GM03348 (cell line): ENCODE measurements at regions not wholly inside any gene's neighbourhood (a gene's known extent, or its start where the extent isn't known, plus 50 kb on each side); places are given as distances from the start of the nearest gene placed in this dataset.
"Not testable (repeated sequence)": the region's sequence is repeated elsewhere in the genome, so short reads cannot be mapped to it uniquely, and the experiment has no call there.

ENCODE experiments used
- DNase-seq: peaks from one replicate; pipeline ENCODE4 v3.0.0; 2012; ENCODE audit warnings: low spot score

DNA sequence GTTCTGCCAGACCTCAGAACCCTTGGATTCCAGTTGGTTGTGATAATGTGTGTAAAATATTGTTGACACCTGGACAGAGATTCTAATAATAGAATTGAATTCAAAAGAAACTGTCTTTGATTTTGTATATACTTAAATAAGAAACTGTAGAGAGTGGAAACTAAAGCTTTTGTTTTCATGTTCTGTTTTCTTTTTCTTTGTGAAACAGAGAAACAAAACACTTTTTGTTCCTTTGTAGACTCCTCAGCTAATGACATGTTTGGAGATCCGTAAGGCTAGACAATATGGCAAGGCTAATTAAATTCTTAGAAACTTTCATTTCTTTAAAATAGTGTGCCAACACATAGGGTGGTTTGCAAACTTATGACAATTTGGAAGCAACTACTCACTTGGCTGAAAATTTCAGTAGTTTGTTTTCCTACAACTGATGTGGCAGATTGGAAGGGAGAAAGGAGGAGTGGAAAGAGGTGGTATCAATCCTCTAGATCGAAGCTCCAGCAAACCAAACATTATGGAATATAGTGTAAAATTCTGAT, 90.9 kb upstream of the FAT1 start:
- DNase-seq = no peak

DNA sequence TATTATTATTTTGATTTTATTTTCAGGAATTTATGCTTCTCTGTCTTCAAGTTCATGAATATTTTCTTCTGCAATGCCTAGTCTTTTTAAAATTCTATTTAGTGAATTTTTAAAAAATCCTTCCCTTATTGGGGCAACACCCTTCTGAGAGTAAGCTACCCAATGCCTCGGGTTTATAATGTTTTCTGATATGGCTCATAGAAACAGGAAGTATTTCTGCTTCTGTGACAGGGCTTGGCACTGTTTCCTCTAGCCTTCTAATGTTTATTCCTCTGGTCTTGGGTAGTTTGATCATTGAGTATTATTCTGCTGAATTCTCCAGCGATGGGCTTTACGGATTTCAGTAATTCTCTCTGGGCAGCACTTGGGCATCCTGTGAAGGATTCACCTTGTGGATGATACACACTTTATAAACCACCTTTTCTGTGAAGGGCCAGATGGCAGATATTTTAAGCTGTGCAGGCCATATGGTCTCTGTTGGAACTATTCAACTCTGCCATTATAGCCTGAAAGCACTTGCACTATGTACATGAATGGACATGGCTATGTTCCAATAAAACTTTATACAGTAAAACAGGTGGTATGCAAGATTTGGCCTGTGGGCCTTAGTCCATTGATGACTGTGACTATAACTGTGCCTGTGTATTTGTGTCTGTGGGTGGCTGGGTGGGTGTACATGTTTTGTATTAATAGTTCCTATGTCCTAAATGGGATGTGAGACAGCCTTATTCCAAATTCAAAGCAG, 95.9 kb upstream of the FAT1 start:
- DNase-seq = no peak

DNA sequence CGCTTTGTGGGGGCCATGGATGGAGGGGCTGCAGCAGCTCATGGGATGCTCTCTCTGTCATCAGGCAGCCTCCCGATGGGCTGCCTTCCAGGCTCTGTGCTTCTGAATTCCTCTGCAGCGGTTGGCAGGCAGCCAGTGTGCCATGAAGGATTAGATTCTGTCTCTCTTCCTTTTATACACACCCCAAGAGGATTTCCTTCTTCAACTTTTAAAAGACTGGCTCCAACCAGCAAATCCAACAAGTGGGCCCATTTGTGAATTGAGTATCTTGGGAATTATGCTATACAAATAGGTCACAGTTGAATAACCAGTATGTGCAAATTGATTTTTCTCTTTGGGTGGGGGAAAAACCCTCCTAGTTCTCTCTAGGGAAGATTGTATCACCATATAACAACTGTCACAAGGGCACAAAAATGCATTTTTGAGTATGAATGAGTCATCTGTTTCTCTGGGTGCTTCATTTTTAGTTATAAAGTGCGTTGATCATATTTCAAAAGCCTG, 96.8 kb upstream of the FAT1 start:
- DNase-seq = peak; percentile 47

DNA sequence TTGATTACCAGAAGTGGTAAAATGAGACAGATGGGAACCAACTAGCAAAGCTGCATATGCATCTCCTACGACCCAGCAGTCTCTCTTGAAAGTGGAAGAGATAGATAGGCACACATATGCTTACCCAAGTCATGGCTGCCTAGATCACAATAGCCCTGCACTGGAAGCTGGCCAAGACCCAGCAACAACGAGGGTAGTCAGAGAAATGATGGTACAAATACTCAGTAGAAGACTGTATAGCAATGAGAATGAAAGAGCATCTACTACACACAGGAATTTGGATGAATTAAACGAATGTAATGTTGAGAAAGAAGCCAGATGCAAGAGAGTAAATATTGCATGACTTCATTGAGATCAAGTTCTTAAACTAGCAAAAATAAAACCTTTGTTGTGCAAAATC, 100.3 kb upstream of the FAT1 start:
- DNase-seq = peak; percentile 12

DNA sequence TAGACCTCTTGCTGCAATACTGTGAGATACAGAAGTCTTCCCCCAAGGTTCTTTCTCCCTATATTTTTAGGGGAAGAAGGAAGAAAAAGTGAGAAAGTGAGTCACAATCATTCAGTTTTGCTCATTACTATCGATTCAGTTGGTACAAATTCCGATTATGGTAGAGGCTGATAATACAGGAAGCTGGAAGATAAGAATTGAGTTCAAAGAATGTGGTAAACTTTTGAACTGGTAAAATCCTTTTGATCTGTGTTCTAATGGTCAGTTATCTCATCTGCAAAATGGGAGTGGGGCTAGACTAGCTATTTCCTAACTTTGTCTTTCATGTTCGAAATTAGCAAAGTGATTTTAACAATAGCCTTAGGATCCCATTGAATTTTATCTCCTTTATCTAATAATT, 101.4 kb upstream of the FAT1 start:
- DNase-seq = no peak

DNA sequence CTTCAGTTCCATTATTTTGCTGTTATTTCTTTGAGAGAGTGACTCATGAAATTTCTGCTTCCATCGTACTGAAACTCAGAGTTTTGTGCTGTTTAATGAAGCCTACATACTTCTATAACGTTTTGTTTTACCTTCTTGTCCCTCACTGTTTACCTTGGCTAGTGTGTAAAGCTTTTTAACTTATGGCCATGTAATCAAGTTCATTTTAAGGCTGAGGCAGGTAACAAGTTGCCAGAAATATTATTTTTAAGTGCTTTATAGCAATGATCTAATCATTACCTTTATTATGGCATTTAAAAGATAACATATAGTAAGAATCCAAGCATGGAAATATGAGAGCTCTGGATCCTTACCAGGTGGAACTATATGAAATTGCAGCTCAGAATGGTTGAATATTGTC, 102.3 kb upstream of the FAT1 start:
- DNase-seq = no peak

DNA sequence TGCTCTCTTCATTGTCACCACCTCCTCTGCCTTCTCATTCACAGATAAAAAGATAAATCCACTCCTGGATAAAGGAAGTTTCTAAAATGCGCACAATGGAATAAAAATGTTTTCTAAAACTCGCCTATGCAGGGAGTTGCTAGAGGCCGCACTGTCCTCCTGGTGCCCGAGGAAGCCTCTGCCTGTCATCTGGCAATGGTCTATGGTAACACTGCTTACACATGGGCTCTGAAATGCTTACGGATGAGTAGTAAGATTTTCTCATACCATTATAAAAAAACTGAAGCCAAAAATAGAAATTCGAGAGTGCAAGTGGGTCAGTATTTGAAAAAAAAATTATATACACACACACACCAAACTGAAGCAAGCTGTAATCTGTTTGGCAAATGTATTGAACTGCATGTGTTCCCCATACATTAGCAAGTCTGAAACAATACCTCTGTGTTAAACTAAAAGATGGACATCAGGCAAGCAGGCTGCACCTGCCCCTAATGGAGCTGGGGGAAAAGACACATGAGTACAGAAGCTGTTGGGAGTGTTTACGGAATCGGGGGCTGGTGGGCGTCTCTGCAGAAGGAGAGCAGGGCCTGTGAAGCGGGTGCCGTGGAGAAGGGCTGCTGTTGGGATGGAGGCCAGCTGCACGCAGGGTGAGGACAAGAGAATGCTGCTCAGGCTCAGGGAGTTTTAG, 103.3 kb upstream of the FAT1 start:
- DNase-seq = no peak

DNA sequence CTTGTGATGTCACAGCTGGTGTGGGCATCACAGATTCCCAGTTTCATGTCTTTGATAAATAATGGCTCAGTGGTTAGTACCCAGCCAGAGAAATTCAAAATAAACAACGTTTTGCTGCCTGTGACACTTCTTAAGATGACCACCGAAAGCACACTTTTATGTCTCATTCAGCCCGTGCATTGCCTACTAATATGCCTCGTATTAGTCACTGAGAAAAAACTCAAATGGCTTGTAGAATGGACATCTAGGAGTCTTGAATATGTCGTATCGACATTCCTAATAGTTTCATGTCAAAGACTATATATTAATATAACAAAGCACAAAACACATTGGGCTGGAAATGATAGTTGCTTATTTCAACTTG, 103.9 kb upstream of the FAT1 start:
- DNase-seq = no peak

DNA sequence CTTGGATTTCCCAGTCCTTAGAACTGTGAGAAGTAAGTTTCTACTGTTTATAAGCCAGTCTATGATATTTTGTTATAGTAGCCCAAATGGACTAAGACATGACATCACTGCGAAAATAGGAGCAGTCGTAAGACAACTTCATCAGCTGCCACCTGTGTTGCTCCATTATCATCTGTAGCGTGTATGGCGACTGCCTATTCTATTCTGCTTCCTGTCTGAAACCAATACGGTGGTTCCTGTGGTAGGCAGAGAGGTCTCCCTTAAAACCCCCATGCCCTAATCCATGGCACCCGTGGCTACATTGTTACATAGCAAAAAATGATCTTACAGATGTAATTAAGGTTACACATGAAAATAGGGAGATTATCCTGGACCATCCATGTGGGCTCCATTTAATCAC, 105.4 kb upstream of the FAT1 start:
- no peak for DNase-seq

DNA sequence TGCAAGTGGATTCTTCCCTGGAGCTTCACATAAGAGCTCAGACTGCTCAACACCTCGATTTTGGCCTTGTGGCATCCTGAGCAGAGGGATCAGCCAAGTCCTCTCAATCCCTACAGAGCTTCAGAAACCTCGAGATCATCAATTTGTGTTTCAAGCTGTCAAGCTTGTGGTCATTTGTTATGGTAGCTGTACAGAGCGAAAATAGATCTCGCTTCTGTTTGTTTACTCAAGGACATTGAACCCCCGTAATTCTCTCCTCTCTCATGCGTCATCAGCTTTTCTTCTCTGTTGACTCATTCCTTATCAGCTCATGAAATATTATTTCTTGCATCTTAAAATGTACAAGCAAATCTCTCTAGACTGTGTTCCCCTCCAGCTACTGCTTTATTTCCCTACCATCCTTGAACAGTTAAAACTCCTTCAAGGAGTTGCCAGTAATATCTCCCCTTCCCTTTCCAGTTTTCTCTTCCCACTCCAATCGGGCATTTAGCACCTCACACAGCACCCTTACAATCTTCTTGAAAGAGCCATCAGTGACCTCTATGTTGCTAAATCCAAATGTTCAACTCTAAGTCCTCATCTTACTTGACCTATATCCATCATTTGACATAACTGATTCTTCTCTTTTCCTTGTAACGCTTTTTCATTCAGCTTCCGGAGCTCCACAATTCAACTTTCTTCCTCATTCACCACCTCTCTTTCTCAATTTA, 106.2 kb upstream of the FAT1 start:
- DNase-seq = no peak

DNA sequence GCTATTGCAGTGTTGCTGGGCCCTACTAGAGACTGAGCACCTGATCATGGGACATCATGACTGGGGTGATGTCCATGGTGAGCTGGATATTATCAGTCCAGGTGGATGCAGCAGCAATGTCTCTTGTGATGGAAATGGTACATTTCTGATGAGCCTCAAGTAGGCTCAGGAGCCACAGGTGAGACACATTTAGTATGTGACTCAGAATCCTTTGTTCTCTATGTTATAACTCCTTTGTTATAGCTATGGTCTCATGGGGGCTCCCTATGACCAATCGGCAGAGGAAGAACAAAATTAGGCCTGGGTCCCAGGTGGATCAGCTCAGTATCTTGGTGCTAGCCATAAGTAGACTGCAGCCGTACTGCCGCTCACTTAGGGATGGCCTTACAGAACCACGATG, 107.9 kb upstream of the FAT1 start:
- no peak for DNase-seq

DNA sequence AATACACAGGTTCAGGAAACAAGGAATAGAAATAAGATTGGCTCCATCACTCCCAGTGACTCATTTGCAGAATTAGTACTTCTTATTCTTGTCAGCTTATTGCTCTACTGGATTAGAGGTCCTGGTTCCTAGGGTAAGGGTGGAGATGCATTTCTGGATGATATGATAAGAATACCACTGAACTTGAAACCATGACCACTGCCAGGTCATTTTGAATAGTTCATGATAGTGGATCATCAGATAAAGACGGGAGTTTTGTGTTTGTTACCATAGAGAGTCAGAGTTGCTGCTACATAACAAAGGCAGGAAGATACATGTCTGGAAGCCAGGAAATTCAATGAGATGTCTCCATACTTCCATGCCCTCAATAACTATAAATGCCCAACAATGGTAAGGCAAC, 109.2 kb upstream of the FAT1 start:
- DNase-seq = no peak

DNA sequence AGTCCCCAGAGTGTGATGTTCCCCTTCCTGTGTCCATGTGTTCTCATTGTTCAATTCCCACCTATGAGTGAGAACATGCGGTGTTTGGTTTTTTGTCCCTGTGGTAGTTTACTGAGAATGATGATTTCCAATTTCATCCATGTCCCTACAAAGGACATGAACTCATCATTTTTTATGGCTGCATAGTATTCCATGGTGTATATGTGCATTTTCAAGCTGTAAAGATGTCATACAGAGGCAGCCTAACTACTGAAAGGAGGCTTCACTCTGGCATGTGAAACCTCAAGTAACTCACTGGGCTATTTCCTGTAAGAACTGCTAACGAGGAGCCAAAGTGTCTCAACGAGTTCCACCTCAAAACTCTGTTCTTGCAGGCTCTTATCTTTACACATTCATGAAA, 113.8 kb upstream of the FAT1 start:
- not testable (repeated sequence) for DNase-seq

DNA sequence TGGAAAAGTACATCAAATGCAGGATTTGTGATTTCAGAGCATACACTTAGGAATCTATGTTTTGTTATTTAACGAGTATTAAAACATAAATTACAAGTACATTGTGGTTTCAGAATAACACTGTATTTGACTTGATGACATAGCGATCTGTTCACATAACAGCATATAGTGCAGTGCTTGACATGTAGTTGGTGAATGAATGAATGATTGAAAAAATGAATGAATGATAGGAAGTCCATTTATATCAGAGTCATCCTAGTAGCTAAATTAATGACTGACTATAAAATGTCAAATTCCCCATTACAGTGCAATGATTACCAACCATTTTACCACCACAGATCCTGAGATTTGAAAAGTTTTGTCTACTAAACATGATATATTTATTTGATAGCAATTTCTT, 114.6 kb upstream of the FAT1 start:
- no peak for DNase-seq

DNA sequence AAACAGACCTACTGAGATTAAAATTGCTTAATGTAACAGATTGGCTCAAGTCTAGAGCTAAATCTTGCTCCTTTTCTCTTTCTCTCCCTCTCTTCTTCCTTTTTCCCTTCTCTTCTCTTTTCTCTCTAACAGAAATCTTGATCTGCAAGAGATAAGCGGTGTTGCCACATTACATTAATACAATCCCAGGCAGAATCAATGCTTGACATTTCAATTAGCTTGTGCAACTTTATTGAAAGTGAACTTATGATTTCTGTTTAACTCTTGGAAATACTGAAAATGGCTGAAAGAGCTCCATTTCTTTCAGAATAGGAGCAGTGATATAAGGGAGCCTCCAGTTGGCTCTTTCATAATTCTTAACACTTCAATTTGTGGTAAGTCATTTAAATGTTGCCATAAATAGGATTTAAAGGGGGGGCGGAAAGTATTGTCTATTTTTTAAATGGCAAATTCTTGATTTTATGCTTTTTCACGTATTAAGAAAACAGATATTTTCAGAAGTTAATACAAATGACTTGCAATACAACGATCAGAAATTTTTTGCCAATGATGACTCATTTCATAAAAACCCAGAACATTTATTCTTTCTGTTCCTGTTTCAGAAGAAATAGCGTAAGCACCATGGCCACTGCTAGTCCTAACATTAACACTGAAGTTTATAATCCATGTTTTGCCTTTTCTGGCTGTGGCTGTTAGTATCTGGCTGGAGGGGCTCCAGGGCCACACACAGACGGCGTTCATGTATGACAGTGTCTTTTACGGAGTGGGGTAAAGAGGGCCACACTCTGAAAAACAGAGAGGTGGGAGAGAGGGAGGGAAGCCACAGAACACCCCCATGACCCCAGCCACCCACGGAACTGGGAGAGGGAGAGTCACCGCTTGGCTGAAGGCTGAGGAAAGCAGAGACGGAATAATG, 115.7 kb upstream of the FAT1 start:
- peak; percentile 73 for DNase-seq

DNA sequence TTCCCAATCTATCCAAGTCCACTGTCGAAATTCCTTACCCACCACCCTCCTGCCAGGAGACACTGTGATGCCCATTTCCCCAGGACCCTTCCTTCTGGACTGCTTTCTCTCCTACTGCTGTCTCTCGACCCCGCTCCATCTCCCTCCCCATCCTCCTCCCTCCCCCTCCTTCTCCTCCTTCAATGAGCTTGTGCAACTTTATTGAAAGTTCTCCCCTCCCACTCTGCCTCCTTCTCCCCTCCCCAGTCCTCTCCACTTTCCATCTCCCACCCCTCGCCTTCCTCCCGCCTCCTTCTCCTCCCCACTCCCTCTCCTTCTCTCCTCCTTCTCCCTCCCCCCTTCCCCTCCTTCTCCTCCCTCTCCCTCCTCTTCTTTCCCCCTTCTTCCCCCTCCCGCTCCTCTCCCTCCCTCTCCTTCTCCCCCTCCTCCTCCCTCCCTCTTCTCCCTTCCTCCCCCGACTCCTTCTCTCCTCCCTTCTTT, 116.6 kb upstream of the FAT1 start:
- no peak for DNase-seq

DNA sequence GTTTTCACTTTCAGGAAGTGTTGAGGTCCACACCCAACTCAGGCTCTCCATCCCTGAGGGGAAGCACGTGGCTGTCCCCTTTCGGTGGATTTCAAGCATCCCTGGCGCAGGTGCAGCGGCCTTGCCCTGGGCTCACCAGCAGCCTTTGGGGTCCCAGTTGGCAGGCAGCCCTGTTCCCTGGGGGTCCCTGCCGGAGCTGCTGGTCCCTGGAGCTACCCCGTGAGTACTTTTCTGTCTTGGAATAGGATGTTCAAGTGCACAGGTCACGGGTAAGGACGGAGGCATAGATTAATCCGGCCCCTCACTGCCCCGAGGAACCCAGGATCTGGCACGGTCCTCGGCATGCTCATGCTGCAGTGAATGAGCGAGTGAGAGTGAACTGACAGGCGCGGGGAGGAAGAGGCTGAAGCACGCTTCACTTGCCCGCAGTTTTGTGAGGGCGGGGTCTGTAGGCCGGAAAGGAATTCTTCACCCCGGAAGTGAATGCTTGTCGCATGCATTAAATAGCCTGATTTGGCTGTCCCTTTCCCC, 117.2 kb upstream of the FAT1 start:
- DNase-seq = no peak

DNA sequence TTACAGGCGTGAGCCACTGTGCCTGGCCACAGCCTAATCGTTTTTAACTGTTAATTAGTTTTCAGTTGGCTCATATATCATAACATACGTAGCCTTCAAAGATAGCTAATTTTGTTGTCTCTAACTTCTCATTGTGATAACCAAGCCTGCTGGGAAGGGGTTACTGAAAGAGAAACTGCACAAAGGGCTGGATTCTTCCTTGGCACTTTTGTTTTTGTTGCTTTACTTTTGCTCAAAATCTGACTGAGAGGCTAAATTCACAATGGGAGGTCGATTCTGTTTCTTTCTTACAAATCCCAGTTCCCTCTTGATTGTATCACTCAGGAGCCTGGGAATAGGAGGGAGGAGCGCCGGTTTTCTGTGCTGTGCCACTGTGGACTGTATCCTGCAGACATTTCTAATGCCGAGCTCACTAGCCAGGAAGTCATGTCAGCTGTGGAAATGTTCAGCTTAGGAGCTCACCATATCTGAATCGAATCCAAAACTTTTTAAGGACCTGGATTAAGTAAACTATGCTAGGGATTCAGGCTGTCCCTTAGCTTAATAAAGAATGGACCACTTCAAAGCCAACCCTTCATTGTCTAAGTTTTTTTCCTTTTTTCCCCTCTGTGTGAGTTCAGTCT, 120.5 kb upstream of the FAT1 start:
- DNase-seq = peak; percentile 63

DNA sequence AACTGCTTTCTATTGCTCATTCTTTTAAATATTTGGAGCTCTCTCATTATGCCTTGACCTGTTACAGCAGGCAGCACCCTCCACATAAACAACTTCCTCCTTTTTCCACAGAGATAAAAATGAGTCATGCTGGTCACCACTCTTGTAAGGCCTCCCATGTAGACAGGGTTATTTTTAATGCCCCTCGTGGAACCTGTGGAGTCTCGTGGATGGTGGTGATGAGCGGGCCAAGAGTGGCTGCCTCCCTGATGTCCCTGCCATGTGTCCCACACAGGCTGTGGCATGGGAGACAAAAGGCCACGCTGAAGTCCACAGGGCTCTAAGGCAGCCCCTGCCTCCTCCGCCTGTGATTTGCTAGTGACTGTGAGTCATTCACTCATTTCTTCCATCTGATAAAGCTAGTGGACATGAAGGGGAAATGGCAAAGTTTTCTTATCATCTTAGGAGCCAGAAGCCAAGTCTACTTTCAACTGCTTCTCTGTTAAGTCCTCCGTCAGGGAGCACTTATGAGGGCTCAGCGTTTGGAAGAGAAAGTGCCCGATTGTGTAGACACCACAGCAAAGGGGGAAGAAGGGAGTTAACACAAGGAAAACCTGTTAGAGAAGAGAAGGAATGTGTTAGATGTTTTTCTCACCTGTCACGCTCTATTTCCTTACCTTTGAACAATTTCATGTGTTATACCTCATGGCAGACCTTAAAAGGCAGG, 121.6 kb upstream of the FAT1 start:
- DNase-seq = peak; percentile 83

DNA sequence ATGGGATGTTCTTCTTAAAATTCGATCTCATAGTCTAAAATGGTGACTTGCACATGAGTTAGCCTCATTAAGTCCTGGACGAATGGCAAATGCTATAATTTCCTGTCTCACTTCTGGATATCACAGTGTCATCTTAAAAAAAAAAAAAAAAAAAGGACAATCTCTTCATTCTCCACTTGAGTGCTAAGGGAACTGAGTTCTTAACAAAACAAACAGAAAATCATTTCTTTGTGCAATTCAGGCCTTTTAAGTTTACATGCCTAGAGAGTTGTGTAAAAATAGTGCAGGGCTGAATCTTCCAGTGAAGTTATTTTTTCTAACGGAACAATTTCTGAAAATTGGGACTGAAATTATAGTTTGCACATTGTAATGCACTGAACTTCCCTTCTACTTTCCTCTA, 122.8 kb upstream of the FAT1 start:
- DNase-seq = no peak
